ENCODE measurements at regions not wholly inside any gene's neighbourhood (a gene's known extent, or its start where the extent isn't known, plus 50 kb on each side); places are given as distances from the start of the nearest gene placed in this dataset.

DNA sequence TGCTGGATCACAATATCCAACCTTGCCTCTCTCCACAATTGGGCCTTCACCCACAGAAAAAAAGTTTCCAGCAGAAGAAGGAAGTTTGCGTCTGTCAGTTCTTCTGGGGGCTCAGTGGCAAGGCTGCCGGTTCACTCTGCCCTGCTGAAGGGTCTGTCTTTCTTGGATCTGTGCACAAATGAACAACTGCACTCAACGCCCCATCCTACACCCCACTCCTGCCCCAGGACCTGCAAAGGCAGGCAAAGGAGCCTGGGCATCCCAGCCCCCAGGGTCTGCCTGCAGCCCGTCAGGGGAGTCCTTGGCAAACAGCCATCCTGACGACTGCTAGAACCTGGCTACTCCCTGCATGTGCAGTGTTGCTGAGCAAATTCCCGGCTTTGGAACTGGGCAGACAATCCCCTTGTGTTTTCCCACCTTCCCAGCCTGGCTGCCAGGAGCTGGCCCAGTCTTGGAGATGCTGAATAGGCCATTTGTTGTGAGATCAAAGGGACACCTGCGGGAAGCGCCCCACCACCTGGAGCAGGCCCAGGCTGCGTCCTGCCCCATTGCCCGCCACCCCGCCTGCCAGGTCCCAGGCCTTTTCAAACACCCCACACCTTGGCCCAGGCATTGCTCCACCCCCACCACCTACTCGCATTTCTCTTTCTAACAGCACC, 311.9 kb downstream of the BCL11B start:
- Mint-ChIP-seq H3K27me3 (no peaks in the 10 kb centered on the region), H3K9me3 (peaks cover 0 to 7% (median 3%) of the 10 kb centered on the region in 3 donors), H3K4me1 (peaks cover 0 to 4% (median 0%) of the 10 kb centered on the region in 3 donors), H3K36me3 (no peaks in the 10 kb centered on the region), H3K4me3 (no peak overlapping the region), H3K27ac (peak overlapping the region in 1 of 3 donors; percentile 50)

DNA sequence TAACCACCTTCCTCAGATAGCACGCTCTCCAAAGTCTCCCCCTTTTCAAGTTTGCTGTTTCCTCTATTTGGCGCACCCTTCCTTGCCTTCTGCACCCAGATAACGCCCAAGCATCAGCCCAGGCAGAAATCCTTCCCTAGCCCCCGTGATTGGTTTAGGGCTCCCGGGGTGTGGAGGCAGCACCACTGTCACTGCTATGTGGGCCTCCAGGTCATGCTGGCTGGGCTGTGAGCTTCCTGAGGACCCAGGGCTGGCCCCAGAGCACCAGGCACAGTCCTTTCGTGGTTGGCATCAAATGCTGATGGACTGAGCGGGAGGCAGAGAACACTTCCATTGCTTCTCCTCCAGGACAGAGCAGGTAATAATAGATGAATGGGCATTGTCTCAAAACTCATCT, 311.4 kb downstream of the BCL11B start:
- no peaks in the 10 kb centered on the region for H3K36me3 Mint-ChIP-seq
- peaks cover 2% of the 10 kb centered on the region for H3K27me3 Mint-ChIP-seq
- no peak overlapping the region for H3K4me3 Mint-ChIP-seq
- no peak overlapping the region for H3K27ac Mint-ChIP-seq
- peaks cover 0 to 4% (median 0%) of the 10 kb centered on the region in 3 donors for H3K4me1 Mint-ChIP-seq
- peaks cover 0 to 7% (median 3%) of the 10 kb centered on the region in 3 donors for H3K9me3 Mint-ChIP-seq

DNA sequence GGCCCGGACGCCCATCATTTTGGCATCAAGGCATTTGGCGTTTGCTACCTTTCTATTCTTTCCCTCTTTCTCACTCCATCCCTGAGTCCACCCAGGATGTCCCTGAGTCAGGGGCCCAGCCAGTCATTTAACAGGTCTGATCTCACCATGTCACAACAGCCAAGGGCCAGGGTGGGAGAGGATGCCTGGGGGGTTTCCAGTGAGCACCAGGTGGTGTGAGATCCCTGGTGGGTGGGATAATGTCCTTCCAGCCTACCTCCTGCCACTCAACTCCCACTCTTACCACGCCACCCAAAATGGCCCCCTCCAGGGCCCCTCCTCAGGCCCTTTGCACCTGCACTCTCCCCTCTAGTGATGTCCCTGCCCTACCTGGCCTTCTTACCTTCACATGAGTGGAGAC, 310.8 kb downstream of the BCL11B start:
- Mint-ChIP-seq H3K4me3 (no peak overlapping the region), H3K9me3 (peaks cover 0 to 5% (median 3%) of the 10 kb centered on the region in 3 donors), H3K27me3 (peaks cover 2% of the 10 kb centered on the region), H3K36me3 (no peaks in the 10 kb centered on the region), H3K27ac (no peak overlapping the region), H3K4me1 (peaks cover 0 to 1% (median 0%) of the 10 kb centered on the region in 3 donors)

DNA sequence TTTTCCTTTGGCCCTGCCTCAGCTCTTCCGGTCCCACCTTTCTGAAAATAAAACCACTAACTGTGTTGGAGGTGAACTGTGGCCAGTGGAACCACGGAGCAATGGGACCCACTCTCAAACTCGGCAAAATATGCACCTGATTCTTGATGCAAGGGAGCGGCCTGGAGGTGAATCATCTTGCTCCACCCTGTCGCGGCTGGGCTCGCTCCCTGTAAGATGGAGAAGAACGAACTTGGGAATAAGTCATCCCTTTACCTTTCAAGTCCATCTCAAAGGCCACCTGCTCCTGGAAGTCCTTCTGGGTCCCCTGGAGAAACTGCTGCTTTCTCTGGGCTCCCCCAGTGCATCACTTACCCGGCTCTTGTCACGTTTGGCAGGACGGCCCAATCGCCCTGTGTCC, 309.9 kb downstream of the BCL11B start:
- Mint-ChIP-seq H3K9me3 (peaks cover 0 to 6% (median 3%) of the 10 kb centered on the region in 3 donors), H3K4me1 (peaks cover 0 to 1% (median 0%) of the 10 kb centered on the region in 3 donors), H3K27me3 (peaks cover 2% of the 10 kb centered on the region), H3K4me3 (no peak overlapping the region), H3K36me3 (no peaks in the 10 kb centered on the region), H3K27ac (no peak overlapping the region)

DNA sequence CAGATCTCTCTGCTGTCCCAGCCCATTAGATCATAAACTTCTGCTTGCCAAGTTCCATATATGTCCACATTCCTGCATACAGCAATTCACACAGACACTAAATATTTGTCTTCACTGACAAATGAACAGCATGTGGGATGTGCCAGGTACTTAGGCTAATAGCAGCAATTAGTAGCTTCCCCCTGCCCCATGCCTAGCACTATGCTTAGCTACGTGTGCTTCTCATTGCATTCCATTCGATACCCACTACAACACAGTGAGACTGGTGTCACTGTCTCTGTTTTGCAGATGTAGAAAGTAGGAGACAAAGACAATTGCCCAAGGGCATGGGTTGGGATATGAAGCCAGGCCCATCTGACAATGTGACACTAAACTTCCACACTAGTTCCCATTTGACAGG, 308.4 kb downstream of the BCL11B start:
- H3K27me3 Mint-ChIP-seq, result peaks cover 2% of the 10 kb centered on the region
- no peaks in the 10 kb centered on the region for H3K36me3 Mint-ChIP-seq
- H3K4me1 Mint-ChIP-seq, result peaks cover 0 to 1% (median 0%) of the 10 kb centered on the region in 3 donors
- H3K4me3 Mint-ChIP-seq, result no peak overlapping the region
- no peak overlapping the region for H3K27ac Mint-ChIP-seq
- peaks cover 0 to 7% (median 2%) of the 10 kb centered on the region in 3 donors for H3K9me3 Mint-ChIP-seq

DNA sequence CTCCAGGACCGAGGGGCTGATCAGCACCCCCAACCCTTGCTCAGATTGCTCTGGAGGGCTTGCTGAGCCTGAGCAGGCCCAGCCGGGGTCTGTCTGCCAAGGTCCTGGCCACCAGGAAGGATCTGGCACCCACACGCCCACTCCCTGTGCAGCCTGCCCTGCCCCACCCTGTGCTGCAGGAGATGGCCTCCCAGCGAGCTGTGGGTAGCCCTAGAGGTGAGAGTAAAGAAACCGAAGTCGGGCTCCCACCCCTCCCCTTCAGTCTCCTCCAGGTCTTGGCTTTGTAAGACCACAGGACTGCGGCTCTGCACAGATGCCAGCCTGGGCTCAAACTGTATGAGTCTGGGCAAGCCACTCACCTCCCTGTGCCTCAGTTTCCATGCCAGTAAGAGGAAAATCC, 307.8 kb downstream of the BCL11B start:
- Mint-ChIP-seq H3K4me3 (no peak overlapping the region), H3K9me3 (peaks cover 0 to 7% (median 2%) of the 10 kb centered on the region in 3 donors), H3K27ac (no peak overlapping the region), H3K4me1 (peaks cover 0 to 1% (median 0%) of the 10 kb centered on the region in 3 donors), H3K36me3 (no peaks in the 10 kb centered on the region), H3K27me3 (peaks cover 2% of the 10 kb centered on the region)

DNA sequence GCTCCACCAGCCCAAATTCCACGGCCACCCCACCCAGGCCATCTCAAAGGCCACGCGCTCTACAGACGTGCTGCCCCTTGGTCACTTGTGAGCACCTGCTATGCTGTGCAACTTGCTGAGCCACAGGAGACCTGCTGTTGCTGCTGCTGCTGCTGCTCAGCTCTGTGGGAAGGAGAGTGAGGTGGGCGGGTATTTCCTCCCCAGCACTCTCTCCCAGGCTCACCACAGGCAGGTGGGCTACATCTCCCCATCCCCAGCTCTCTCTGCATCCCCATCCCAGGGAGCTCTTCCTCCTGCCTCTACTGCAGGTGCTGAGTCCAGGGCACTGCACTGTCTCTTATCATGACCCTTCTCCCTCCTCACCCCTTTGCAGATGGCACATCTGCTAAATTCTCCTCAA, 306.9 kb downstream of the BCL11B start:
- peaks cover 0 to 1% (median 0%) of the 10 kb centered on the region in 3 donors for H3K4me1 Mint-ChIP-seq
- H3K9me3 Mint-ChIP-seq, result peaks cover 0 to 7% (median 2%) of the 10 kb centered on the region in 3 donors
- H3K27me3 Mint-ChIP-seq, result peaks cover 2% of the 10 kb centered on the region

DNA sequence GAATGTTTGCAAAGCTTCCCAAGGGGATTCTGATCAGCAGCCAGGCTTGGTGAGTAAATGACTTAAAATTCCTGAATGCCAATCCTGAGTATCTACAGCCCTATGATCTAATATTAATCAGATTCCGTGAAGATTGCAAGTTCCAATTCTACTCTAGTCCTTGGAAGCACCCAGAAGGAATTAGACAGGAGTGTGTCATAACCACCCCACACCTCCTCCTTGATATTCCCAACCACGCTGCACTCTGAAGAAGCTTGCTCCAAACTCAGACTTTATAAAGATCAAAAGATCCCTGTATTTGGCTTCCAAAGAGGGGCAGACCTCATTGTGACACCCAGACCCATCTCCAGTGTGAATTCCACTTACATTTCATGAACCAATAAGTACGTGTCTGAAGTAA, 306.0 kb downstream of the BCL11B start:
- Mint-ChIP-seq H3K36me3 (no peaks in the 10 kb centered on the region), H3K4me1 (peaks cover 0 to 1% (median 0%) of the 10 kb centered on the region in 3 donors), H3K27ac (no peak overlapping the region), H3K9me3 (peaks cover 0 to 4% (median 2%) of the 10 kb centered on the region in 3 donors), H3K27me3 (peaks cover 2% of the 10 kb centered on the region), H3K4me3 (no peak overlapping the region)

More for the DNA sequence above, 306.9 kb downstream of the BCL11B start:
- Mint-ChIP-seq H3K36me3 (no peaks in the 10 kb centered on the region), H3K27ac (no peak overlapping the region), H3K4me3 (no peak overlapping the region)

DNA sequence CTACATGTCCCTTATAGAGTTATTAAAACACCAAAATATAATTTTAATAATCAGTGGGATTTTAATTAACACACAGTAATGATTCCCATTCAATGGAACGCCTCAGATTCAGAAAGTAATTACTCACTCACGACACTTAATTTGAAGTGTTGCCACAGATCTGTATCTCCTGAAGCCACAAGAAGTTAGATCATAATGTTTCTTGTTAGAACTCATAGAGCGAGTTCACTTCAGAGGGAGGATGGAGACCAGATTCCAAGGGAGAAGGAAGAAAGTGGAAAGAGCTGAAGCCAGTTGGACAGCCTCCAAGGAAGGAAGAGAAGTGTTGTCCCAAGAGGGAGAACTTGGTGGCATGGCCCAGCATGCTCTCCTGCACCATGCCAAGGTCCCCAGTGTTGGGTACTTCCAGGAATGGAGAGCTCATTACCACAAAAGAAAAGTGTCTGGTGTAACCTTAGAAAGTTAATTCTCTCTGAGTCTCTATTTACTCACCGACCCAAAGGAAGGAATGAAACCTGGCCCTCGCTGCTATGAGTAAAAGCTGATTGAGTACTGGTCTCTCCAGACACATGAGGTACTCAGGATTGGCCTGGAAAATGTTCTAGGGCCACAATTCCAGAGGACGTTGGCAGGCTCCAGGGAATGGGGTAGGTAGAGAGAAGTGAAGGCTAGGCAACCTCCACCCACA, 305.4 kb downstream of the BCL11B start:
- Mint-ChIP-seq H3K36me3 (no peaks in the 10 kb centered on the region), H3K9me3 (peaks cover 0 to 4% (median 2%) of the 10 kb centered on the region in 3 donors), H3K4me3 (peak overlapping the region in 1 of 4 donors; percentile 12), H3K27ac (no peak overlapping the region), H3K27me3 (peaks cover 2% of the 10 kb centered on the region), H3K4me1 (peaks cover 0 to 1% (median 0%) of the 10 kb centered on the region in 3 donors)

DNA sequence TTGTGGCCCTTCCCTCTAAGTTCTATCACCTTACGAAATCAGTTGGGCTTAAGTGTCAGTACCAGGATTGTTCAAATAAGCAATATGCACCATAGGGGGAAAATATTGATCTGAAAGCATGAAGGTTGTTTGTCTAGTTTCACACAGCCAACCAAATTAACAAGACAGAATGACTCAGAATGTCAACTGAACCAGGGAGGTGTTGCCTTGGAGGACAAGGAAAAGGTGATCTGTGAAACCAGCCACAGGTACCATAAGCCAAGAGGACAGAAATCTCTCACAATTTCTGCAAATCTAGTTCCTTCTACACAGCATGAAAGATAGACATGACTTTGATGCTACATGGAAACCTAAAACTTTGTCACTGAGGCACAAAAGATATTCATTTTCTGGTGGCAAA, 297.9 kb downstream of the BCL11B start:
- no peak overlapping the region for H3K27ac Mint-ChIP-seq
- H3K27me3 Mint-ChIP-seq, result no peaks in the 10 kb centered on the region
- H3K36me3 Mint-ChIP-seq, result no peaks in the 10 kb centered on the region
- H3K9me3 Mint-ChIP-seq, result peaks cover 0 to 13% (median 3%) of the 10 kb centered on the region in 3 donors
- H3K4me1 Mint-ChIP-seq, result no peaks in the 10 kb centered on the region
- no peak overlapping the region for H3K4me3 Mint-ChIP-seq

DNA sequence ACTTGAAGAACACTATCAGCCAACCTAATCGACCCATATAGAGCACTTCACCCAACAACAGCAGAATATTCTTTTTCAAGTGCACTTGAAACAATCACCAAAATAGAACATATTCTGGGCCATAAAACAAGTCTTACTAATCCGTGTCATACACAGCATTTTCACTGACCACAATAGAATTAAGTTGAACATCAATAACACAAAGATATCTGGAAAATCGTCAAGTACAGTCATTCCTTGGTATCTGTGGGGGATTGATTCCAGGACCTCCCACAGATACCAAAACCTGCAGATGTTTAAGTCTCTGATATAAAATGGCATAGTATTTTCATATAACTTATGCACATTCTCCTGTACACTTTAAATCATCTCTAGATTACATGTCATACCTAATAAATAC, 295.7 kb downstream of the BCL11B start:
- Mint-ChIP-seq H3K36me3 (peaks cover 1% of the 10 kb centered on the region), H3K4me3 (no peak overlapping the region), H3K4me1 (no peaks in the 10 kb centered on the region), H3K9me3 (peaks cover 0 to 17% (median 3%) of the 10 kb centered on the region in 3 donors), H3K27ac (no peak overlapping the region), H3K27me3 (no peaks in the 10 kb centered on the region)

DNA sequence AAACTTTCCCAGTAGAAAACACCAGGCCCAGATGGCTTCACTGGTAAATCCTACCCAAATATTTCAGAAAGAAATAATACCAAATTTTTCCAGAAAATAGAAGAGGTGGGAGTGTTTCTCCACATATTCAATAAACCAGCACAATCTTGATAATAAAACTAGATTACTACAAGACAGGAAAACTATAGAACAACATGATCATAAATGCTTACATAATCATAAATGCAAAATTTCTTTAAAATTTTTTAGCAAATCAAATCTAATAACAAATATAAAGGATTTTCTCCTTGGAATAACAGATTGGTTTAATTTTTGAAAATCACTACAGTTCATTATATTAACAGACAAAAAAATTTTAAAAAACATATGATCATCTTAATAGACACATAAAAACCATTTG, 294.5 kb downstream of the BCL11B start:
- H3K4me3 Mint-ChIP-seq, result no peak overlapping the region
- H3K4me1 Mint-ChIP-seq, result no peaks in the 10 kb centered on the region
- no peaks in the 10 kb centered on the region for H3K27me3 Mint-ChIP-seq
- peaks cover 0 to 17% (median 3%) of the 10 kb centered on the region in 3 donors for H3K9me3 Mint-ChIP-seq
- no peak overlapping the region for H3K27ac Mint-ChIP-seq
- H3K36me3 Mint-ChIP-seq, result peaks cover 1% of the 10 kb centered on the region

DNA sequence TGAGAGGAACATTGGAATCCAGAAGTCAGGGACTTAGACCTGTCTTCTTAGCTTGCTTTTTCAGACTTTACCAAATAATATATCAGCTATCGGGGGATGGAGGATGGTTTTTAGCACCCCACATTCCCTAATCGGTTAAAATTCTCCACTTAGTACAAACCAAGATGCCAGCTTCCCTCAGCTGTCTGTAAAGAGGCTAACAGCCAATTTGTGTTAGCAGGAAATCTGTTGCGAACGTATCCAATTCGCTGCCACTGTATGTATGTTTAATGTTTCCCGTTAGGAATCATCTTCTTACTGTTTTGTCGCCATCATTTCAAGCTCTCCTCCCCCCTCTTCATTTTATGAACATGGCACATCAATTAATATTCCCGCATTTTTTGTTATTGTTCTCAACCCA, 289.0 kb downstream of the BCL11B start:
- Mint-ChIP-seq H3K4me1 (no peaks in the 10 kb centered on the region), H3K9me3 (peaks cover 0 to 9% (median 0%) of the 10 kb centered on the region in 3 donors), H3K4me3 (no peak overlapping the region), H3K27ac (no peak overlapping the region), H3K36me3 (peaks cover 3% of the 10 kb centered on the region), H3K27me3 (no peaks in the 10 kb centered on the region)

DNA sequence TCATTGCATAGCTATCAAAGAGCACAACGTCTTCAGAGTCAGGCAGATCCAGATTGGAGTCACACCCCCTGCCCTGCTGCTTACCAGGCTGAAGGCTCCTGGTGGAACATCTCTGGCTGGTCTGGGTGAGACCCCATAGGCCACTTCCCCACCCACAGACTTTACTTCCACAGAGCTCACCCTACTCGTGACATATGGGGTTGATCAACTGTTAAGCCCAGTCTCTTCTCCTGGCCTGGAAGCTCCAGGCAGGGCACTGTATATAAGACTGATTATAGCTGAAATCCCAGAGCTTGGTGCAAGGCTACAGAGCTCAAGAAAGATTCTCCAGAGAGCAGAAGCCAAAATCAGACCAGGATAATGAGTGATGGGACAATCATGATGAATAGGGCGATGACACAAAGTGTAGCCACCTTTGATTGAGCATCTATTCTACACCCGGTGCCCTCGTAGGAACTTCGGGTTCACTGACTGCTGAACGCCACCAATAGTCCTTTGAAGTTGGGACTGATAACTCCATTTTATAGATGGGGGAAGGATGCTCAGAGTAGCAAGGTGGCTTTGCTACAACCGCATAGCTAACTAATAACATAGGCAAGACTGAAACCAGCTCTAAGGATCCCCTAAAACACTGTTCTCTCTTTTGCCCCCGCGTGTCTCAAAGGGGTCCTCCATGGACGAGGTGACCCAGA, 287.8 kb downstream of the BCL11B start:
- Mint-ChIP-seq H3K9me3 (peaks cover 0 to 9% (median 0%) of the 10 kb centered on the region in 3 donors), H3K27ac (peak overlapping the region in 1 of 3 donors; percentile 61), H3K36me3 (peaks cover 3% of the 10 kb centered on the region), H3K27me3 (no peaks in the 10 kb centered on the region), H3K4me1 (no peaks in the 10 kb centered on the region), H3K4me3 (peak overlapping the region in 1 of 4 donors; percentile 18)

DNA sequence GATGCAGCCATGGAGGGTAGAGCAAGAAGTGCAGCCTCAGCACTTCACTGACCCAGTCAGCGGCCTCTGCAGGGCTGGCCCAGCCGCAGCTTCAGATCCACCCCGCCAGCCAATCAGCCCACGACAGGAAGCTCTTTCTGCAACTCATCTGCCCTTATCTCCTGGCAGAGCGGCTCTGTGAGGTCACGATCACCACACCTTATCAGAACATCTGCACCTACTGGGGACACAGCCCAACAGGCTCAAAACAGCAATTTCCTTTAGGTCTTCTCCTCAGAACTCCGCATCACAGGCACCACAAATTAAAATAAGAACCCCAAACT, 287.3 kb downstream of the BCL11B start:
- no peaks in the 10 kb centered on the region for H3K27me3 Mint-ChIP-seq
- peaks cover 0 to 9% (median 0%) of the 10 kb centered on the region in 3 donors for H3K9me3 Mint-ChIP-seq
- H3K4me3 Mint-ChIP-seq, result peak overlapping the region in 1 of 4 donors; percentile 18
- peaks cover 1% of the 10 kb centered on the region for H3K36me3 Mint-ChIP-seq
- H3K27ac Mint-ChIP-seq, result peak overlapping the region in 1 of 3 donors; percentile 61
- H3K4me1 Mint-ChIP-seq, result no peaks in the 10 kb centered on the region
